Adrenal gland (tissue), 5 donors: ENCODE measurements at regions not wholly inside any gene's neighbourhood (a gene's known extent, or its start where the extent isn't known, plus 50 kb on each side); places are given as distances from the start of the nearest gene placed in this dataset.

Experiments used
- POLR2A ChIP-seq, 2 donors: fragments of 450-650 bp; IDR thresholded peaks; one replicate each; pipeline ENCODE4 v1.6.1; 2017; ENCODE audit warnings: antibody characterized with exemption in 2 of 2, mild to moderate bottlenecking in 2 of 2, moderate library complexity in 1 of 2
- TF ChIP-seq, protein P1 (sequence below), 6 experiments: fragments of 450-650 bp in 4 of 6; fragments of 200-600 bp in 2 of 6; sonication (generic) in 1 of 6; IDR thresholded peaks; 1 replicate in 5 of 6; 2 replicates in 1 of 6; pipeline versions ENCODE4 v1.5.1 to v1.8.0; 2016 to 2021; ENCODE audit warnings: antibody characterized with exemption in 6 of 6, mild to moderate bottlenecking in 2 of 6, moderate library complexity in 1 of 6
- donor health status: DM: no; HTN: no; CAD: no.

GRCh38 chr15:75770131-75770530 is 57.5 kb upstream of the CSPG4 start:
- TF ChIP-seq, protein P1, sequence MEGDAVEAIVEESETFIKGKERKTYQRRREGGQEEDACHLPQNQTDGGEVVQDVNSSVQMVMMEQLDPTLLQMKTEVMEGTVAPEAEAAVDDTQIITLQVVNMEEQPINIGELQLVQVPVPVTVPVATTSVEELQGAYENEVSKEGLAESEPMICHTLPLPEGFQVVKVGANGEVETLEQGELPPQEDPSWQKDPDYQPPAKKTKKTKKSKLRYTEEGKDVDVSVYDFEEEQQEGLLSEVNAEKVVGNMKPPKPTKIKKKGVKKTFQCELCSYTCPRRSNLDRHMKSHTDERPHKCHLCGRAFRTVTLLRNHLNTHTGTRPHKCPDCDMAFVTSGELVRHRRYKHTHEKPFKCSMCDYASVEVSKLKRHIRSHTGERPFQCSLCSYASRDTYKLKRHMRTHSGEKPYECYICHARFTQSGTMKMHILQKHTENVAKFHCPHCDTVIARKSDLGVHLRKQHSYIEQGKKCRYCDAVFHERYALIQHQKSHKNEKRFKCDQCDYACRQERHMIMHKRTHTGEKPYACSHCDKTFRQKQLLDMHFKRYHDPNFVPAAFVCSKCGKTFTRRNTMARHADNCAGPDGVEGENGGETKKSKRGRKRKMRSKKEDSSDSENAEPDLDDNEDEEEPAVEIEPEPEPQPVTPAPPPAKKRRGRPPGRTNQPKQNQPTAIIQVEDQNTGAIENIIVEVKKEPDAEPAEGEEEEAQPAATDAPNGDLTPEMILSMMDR (IDR thresholded peaks at IDR 0.05), result no peak
- TF ChIP-seq POLR2A (IDR thresholded peaks at IDR 0.05), result no peak
